Right cardiac atrium (tissue), 5 donors: ENCODE measurements at regions not wholly inside any gene's neighbourhood (a gene's known extent, or its start where the extent isn't known, plus 50 kb on each side); places are given as distances from the start of the nearest gene placed in this dataset.
A peak's percentile ranks its signal among the peaks of the same experiment; 100 is the strongest.

Source experiments
- ATAC-seq, 2 donors: fragments of 200-7000 bp; cut with Tn5 transposase; one replicate each; pipeline versions ENCODE4 v1.8.0 to v1.9.1; 2020; ENCODE audit warnings: moderate library complexity in 2 of 2, mild to moderate bottlenecking in 1 of 2
- DNase-seq, 3 donors: peaks; one replicate each; pipeline ENCODE4 v3.0.0-alpha.2; 2020
- H3K27ac ChIP-seq: one replicate; pipeline ENCODE4 v1.5.1; 2013; ENCODE audit warnings: mild to moderate bottlenecking, low read length, control low read depth, moderate library complexity
- H3K27me3 ChIP-seq: one replicate; pipeline ENCODE4 v1.6.1; 2013; ENCODE audit not compliant: control insufficient read depth, insufficient read depth
- H3K4me1 ChIP-seq: one replicate; pipeline ENCODE4 v1.6.1; 2013; ENCODE audit warnings: low read length; ENCODE audit not compliant: control insufficient read depth, insufficient read depth
- H3K4me3 ChIP-seq: one replicate; pipeline ENCODE4 v1.5.1; 2013; ENCODE audit warnings: low read length, control low read depth
- H3K9me3 ChIP-seq: one replicate; pipeline ENCODE4 v1.6.1; 2013; ENCODE audit warnings: low read length; ENCODE audit not compliant: control insufficient read depth
- WGBS: extraction: QIAGEN DNeasy Blood & Tissue Kit; methylation state at CpG from one replicate; pipeline ENCODE4 v1.1.7; 2013; 5-methylcytosine and 5-hydroxymethylcytosine counted together
- intact Hi-C, 4 donors: fragments of 100-400 bp; cut with DNase I; formaldehyde crosslinking; loops; one replicate each; pipeline versions ENCODE4 v1.11.0 to v1.14.0; 2022 to 2023
- donor health status: healthy with polysubstance abuse.
- donor health status: DM: no; HTN: yes; CAD: no.
- donor health status: DM: no; HTN: no; CAD: no.
- donor health status: DM: no; HTN: yes; CAD: no; lungs with severe emphysema.
- donor health status: DM: yes; HTN: yes; CAD: no.

DNA sequence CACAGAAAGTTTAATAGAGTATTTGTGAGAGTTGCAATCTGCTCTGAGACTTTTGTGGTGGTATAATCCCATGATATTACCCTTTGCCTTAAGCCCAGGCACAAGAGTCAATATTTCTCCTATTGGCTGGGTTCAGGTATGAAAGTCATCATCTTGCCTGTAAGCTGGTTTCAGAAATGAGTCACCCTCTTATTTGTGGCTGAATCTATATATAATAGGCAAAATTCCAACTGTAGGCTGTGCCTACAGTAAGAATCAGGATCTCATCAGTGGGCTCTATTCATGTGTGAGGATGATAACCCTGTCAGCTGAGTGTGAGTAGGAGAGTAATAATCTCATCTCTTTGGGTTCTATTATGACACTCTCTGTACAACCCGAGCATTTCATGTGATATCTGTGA lies 2103.1 kb downstream of the TP53TG3F start:
- Histone ChIP-seq H3K4me1 (no peaks in the 10 kb centered on the region), H3K4me3 (no peak overlapping the region), H3K9me3 (no peaks in the 10 kb centered on the region), H3K27ac (no peak overlapping the region), H3K27me3 (no peaks in the 10 kb centered on the region)
- DNase-seq = no peak
- intact Hi-C loops = no loop called here
- no peak for ATAC-seq
- 13% methylated on average over 1 of the region's 1 CpG for WGBS

DNA sequence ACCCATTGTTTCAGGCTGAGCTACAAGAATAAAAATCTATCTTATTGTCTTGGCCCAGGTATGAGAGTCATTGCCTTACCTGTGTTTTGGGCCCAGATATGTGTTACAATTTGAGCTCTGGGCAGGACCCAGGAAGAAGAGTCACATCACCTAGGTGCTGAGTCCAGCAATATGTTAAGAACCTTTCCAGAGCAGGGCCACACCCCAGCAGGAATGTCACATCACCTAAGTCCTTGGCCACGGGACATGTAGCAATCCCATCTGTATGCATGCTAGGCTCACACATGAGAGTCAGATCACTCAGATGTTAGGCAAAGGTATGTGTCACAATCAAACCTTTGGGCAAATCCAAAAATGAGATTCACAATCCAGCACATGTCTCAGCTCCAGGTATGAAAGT lies 2103.5 kb downstream of the TP53TG3F start:
- Histone ChIP-seq H3K9me3 (no peaks in the 10 kb centered on the region), H3K4me3 (no peak overlapping the region), H3K27me3 (no peaks in the 10 kb centered on the region), H3K4me1 (no peaks in the 10 kb centered on the region), H3K27ac (no peak overlapping the region)
- WGBS = 35% methylated on average over 1 of the region's 1 CpG
- DNase-seq (no peak), ATAC-seq (no peak)
- intact Hi-C loops = no loop called here

DNA sequence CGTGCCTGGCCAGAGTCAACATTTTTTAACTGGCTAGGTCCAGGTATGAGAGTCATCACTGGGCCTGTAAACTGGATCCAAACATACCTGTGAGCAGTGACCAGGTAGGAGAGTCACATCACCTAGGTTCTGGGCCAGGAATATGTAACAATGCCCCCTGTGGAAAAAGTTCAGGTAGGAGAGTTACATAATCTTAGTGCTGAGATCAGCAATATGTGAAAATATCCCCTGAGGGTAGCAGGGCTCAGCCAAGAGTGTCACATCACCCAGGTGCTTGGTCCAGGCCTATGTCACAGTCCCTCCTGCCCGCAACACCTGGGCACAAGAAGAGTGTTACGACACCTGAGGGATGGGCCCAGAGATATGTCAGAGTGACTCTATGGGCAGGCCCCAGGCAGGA lies 2104.7 kb downstream of the TP53TG3F start:
- DNase-seq = no peak
- H3K4me1 ChIP-seq = no peaks in the 10 kb centered on the region
- ATAC-seq = no peak
- no peaks in the 10 kb centered on the region for H3K27me3 ChIP-seq
- no peak overlapping the region for H3K4me3 ChIP-seq
- intact Hi-C loops = no loop called here
- no peaks in the 10 kb centered on the region for H3K9me3 ChIP-seq
- WGBS = 84% methylated on average over 3 of the region's 3 CpGs
- H3K27ac ChIP-seq = no peak overlapping the region

DNA sequence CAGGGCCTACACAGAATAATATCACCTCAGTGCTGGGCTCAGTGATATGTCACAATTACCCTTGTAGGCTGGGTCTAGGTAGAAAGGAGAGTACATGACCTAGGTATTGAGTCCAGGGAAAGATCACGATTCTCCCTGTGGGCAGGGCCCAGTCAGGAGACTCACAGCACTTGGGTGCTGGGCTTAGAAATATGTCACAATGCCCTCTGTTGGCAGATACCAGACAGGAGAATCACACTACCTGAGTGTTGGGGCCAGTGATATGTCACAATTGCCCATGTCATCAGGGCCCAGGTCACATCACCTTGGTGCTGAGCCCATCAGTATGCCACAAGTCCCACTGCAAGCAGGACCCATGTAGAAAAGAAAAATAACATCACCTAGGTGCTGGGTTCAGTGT lies 2105.5 kb downstream of the TP53TG3F start:
- Histone ChIP-seq H3K27me3 (no peaks in the 10 kb centered on the region), H3K9me3 (no peaks in the 10 kb centered on the region), H3K4me1 (no peaks in the 10 kb centered on the region), H3K27ac (no peak overlapping the region), H3K4me3 (no peak overlapping the region)
- intact Hi-C loops = no loop called here
- ATAC-seq = no peak
- DNase-seq = no peak
- 65% methylated on average over 1 of the region's 1 CpG for WGBS

DNA sequence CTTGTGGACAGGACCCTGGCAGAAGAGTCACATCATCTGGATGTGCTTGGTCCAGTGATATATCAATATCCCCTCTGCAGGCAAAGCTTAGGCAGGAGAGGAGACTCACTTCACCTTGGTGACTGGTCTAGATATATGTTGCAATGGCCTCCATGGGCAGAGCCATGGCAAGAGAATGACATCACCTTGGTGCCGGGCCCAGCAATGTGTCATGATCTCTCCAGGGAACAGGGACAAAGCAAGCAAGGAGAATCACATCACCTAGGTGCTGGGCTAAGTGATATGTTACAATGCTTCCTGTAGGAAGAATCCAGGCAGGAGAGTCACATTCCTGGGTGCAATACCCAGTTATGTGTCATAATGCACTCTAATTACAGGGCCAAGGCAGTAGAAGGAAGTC lies 2106.2 kb downstream of the TP53TG3F start:
- 73% methylated on average over 1 of the region's 1 CpG for WGBS
- no peaks in the 10 kb centered on the region for H3K27me3 ChIP-seq
- intact Hi-C loops = no loop called here
- H3K27ac ChIP-seq = no peak overlapping the region
- no peak for ATAC-seq
- H3K9me3 ChIP-seq = no peaks in the 10 kb centered on the region
- no peak overlapping the region for H3K4me3 ChIP-seq
- no peaks in the 10 kb centered on the region for H3K4me1 ChIP-seq
- DNase-seq = no peak

DNA sequence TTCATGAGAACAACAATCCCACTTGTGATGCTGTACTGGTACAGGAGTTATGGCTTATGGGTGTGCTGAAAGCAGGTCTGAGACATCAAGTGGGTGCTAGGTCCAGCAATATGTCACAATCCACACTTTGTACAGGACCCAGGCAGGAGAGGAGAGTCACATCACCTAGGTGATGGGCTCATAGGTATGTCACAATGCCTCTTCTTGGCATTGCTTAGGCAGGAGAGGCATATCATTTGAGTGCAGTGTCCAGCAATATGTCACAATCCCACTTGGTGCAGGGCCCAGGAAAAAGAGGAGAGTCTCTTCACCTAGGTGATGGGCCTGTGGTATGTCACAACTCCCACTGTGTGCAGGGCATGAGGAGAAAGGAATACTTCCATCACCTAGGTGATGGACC lies 2110.0 kb downstream of the TP53TG3F start:
- Histone ChIP-seq H3K4me3 (no peak overlapping the region), H3K27ac (no peak overlapping the region), H3K9me3 (no peaks in the 10 kb centered on the region), H3K4me1 (no peaks in the 10 kb centered on the region), H3K27me3 (no peaks in the 10 kb centered on the region)
- no peak for DNase-seq
- no peak for ATAC-seq
- intact Hi-C loops = no loop called here

DNA sequence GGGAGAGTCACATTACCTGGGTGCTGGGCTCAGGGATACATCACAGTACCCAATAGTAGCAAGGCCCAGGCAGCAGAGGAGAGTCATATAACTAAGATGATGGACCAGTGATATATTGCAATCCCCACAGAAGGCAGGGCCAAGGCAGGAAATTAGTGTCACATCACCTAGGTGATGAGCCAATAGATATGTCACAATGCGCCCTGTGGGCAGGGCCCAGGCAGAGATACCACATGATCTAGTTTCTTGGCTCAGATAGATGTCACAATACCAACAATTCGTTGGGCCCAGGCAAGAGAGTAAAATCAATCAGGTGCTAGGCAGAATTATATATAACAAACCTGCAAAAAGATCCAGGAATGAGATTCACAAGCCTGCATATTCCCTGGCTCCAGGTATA lies 2111.5 kb downstream of the TP53TG3F start:
- Histone ChIP-seq H3K4me1 (no peaks in the 10 kb centered on the region), H3K27me3 (no peaks in the 10 kb centered on the region), H3K9me3 (no peaks in the 10 kb centered on the region), H3K4me3 (no peak overlapping the region), H3K27ac (no peak overlapping the region)
- no peak for DNase-seq
- ATAC-seq = no peak
- WGBS = 39% methylated on average over 2 of the region's 2 CpGs
- intact Hi-C loops = no loop called here

DNA sequence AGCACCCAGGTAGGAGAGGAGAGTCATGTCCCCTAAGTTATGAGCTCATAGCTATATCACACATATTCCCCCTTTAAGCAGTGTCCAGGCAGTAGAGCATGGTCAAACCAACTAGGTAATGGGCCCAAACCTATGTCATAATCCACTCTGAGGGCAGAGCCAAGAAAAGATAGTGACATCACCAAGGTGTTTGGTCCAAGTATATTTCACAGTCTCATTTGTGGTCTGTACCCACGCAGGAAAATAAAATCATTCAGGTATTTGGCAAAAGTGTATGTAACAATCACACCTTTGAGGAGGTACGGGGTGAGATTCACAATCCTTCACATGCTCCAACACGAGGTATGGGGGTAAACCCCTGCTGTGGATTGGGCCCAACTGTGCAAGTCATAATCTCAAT lies 2112.8 kb downstream of the TP53TG3F start:
- H3K4me1 ChIP-seq = no peaks in the 10 kb centered on the region
- WGBS = 22% methylated on average over 3 of the region's 3 CpGs
- DNase-seq = no peak

DNA sequence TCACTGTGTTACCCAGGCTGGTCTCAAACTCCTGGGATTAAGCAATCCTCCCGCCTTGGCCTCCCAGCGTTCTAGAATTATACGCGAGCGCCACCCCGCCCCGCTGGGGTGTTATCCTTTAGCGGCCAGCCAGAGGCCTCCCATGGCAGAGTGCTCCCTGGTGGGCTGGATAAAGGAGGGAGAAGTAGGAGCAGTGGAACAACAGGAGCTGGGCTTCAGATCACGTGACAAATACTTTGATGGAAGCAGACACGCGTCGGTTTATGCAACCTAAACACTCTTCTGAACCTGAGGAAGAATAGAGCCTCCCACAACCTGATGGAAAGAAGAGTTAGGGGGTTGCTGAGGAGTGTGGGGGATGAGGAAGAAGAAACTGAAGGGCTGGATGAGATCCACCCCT lies 2114.0 kb downstream of the TP53TG3F start:
- ATAC-seq (no peak), DNase-seq (no peak)
- intact Hi-C loops = no loop called here
- H3K9me3 ChIP-seq = no peaks in the 10 kb centered on the region
- H3K4me3 ChIP-seq = no peak overlapping the region
- no peaks in the 10 kb centered on the region for H3K27me3 ChIP-seq
- H3K4me1 ChIP-seq = no peaks in the 10 kb centered on the region
- no peak overlapping the region for H3K27ac ChIP-seq
- 80% methylated on average over 12 of the region's 12 CpGs for WGBS

More for the DNA sequence above, 2112.8 kb downstream of the TP53TG3F start:
- no peaks in the 10 kb centered on the region for H3K27me3 ChIP-seq
- intact Hi-C loops = no loop called here
- ATAC-seq = no peak
- H3K9me3 ChIP-seq = no peaks in the 10 kb centered on the region
- H3K4me3 ChIP-seq = no peak overlapping the region
- no peak overlapping the region for H3K27ac ChIP-seq

DNA sequence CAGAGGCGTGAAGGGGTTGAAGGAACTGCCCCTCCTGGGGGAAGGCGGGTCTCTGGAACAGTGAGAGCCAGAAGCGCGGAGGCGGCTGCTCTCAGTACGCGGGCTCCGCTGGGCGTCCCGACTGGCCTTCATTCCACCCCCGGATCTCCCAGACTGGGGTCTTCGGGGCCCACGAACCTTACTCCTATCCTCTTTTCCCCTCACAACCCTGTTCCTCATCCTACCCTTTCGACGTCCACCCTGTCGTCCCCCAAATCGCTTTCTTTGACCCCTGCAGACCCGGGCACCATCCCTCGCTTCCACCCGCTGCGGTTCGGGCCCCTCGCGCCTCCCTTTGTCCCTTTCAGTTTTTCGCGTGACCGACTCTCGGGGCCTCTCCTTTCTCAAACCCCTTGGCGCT lies 2114.6 kb downstream of the TP53TG3F start:
- ATAC-seq = no peak
- intact Hi-C loops = no loop called here
- Histone ChIP-seq H3K27me3 (no peaks in the 10 kb centered on the region), H3K4me3 (no peak overlapping the region), H3K27ac (no peak overlapping the region), H3K9me3 (no peaks in the 10 kb centered on the region), H3K4me1 (no peaks in the 10 kb centered on the region)
- no peak for DNase-seq
- WGBS = 44% methylated on average over 29 of the region's 29 CpGs

DNA sequence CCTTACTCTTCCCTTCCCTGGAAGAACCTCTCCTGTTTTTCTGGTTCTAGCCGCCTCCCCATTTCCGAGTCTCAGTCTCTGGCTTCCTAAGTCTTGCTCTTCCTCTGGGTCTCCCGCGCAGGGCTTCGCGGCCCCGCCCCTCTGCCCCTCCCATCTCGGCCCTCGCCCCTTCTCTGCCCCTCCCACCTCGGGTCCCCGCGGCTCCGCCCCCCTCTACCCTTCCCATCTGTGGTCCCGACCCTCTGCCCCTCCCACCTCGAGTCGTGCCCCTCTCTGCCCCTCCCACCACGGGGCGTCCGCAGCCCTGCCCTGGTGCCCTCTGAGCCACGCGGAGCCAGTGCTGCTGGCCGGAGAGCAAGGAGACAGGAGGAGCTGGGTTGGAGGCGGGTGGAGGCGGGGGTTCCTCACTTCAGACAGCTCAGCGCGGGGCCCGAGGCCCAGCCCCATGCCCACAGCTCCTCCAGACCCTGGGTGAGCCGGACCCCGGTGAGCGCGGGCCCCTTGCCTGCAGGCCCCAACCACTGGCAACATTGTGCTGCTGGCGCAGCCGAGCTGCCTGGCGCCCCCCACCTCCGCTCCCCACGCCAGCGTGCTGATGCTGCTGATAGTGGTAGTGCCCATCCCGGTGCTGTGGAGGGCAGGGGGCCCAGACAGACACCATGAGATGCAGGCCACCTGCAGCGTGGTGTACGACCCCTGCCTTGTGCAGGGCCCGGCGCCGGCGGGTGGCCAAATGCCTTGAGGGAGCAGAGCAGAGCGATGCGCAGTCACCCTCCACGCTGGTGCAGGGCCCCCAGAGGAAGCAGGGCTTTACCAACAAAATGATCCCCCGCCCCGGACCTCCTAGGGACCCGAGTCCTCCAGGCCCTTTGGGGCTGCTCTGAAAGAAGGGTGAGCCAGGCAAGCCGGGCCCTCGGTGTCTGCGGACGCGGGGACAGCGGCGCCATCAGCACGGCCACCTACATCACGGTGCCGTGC lies 2115.3 kb downstream of the TP53TG3F start:
- Histone ChIP-seq H3K4me1 (no peaks in the 10 kb centered on the region), H3K9me3 (no peaks in the 10 kb centered on the region), H3K27me3 (no peaks in the 10 kb centered on the region), H3K4me3 (no peak overlapping the region), H3K27ac (no peak overlapping the region)
- intact Hi-C loops = no loop called here
- DNase-seq (peak in 1 of 3 donors; percentile 48), ATAC-seq (peak; percentile 15 to 22)
- 47% methylated on average over 60 of the region's 60 CpGs for WGBS

DNA sequence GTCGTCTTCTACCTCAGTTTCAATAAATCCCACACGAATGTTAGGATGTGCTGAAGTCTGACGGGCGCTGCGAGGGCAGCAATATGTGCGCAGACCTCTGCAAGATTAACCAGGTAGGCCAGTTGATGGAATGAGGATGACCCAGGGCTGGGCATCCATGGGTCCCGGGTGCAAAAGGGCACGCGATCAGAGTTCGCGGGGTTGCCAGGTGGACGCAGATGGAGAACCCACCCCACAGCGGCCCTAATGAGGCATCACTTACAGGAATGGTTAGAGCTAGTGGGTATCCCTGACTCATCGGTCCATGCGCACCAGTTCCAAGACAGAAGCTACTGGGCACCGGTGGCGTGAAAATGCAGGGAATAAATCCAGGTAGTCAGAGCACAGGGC lies 2116.0 kb downstream of the TP53TG3F start:
- Histone ChIP-seq H3K9me3 (no peaks in the 10 kb centered on the region), H3K4me3 (no peak overlapping the region), H3K27ac (no peak overlapping the region), H3K4me1 (no peaks in the 10 kb centered on the region), H3K27me3 (no peaks in the 10 kb centered on the region)
- WGBS = 74% methylated on average over 17 of the region's 17 CpGs
- no peak for ATAC-seq
- intact Hi-C loops = no loop called here
- no peak for DNase-seq
